Esophagus muscularis mucosa (tissue), 4 donors: ENCODE measurements at regions not wholly inside any gene's neighbourhood (a gene's known extent, or its start where the extent isn't known, plus 50 kb on each side); places are given as distances from the start of the nearest gene placed in this dataset.

ENCODE experiments used
- CTCF ChIP-seq, 3 experiments: fragments of 200-600 bp in 2 of 3; fragments of 450-650 bp in 1 of 3; sonication (generic) in 2 of 3; IDR thresholded peaks; one replicate each; pipeline ENCODE4 v1.5.1; 2017 to 2019; ENCODE audit warnings: antibody characterized with exemption in 3 of 3, mild to moderate bottlenecking in 2 of 3, moderate library complexity in 1 of 3
- EP300 ChIP-seq: sonication (generic); formaldehyde crosslinking; IDR thresholded peaks from one replicate; pipeline ENCODE4 v1.6.1; 2017; ENCODE audit warnings: antibody characterized with exemption
- POLR2A ChIP-seq: fragments of 450-650 bp; IDR thresholded peaks from one replicate; pipeline ENCODE4 v1.6.1; 2017; ENCODE audit warnings: antibody characterized with exemption, moderate library complexity, mild to moderate bottlenecking, low read depth

DNA sequence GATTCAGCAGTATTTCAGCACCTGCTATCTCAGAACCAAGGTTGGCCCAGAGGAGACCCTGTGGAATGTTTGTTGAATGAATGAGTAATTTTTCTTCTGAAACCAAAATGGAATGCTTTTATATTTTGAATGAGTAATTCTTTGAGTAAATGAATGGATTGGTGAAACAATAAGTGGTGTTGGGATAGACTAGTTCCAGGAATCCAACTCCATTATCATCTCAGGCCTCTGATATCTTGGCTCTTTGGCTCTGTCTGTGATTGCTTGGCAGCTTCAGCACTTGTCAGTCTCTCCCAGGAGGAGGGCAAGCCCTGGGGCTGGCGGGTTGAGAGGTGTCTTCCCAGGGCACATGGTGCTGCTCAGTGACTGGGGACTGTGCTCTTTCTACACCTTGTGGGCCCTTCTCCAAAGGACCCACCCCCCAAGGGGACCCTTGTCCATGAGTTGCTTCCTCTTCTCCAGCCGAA, 284.4 kb upstream of the FOXF1 start:
- TF ChIP-seq CTCF (IDR thresholded peaks at IDR 0.05), result no peak
- TF ChIP-seq POLR2A, result no peak
- TF ChIP-seq EP300, result no peak
